Fibroblast of skin of scalp (primary cell): ENCODE measurements at regions not wholly inside any gene's neighbourhood (a gene's known extent, or its start where the extent isn't known, plus 50 kb on each side); places are given as distances from the start of the nearest gene placed in this dataset.

Experiments used
- DNase-seq: peaks from one replicate; pipeline ENCODE4 v3.0.0-alpha.2; 2013

- peak; percentile 79 for DNase-seq
These were observed 100.7 kb upstream of the FAM9C start for GRCh38 chrX:13144927-13145655.

- no peak for DNase-seq
These were observed 98.5 kb upstream of the FAM9C start for GRCh38 chrX:13142891-13143290.

- DNase-seq = no peak
These were observed 95.6 kb upstream of the FAM9C start for GRCh38 chrX:13140007-13140406.

GRCh38 chrX:13131396-13132137 is 87.1 kb upstream of the FAM9C start:
- DNase-seq = no peak

- no peak for DNase-seq
These were observed 86.4 kb upstream of the FAM9C start for GRCh38 chrX:13130816-13131215.

- peak; percentile 35 for DNase-seq
These were observed 83.7 kb upstream of the FAM9C start for GRCh38 chrX:13128104-13128503.

- DNase-seq = no peak
These were observed 82.4 kb upstream of the FAM9C start for GRCh38 chrX:13126775-13127174.

- DNase-seq = no peak
These were observed 80.8 kb upstream of the FAM9C start for GRCh38 chrX:13125188-13125587.

GRCh38 chrX:13123857-13124345 is 79.5 kb upstream of the FAM9C start:
- peak; percentile 78 for DNase-seq

- no peak for DNase-seq
These were observed 78.9 kb upstream of the FAM9C start for GRCh38 chrX:13123247-13123856.

- DNase-seq = no peak
These were observed 76.7 kb upstream of the FAM9C start for GRCh38 chrX:13121020-13121555.

- DNase-seq = peak; percentile 31
These were observed 75.6 kb upstream of the FAM9C start for GRCh38 chrX:13120017-13120416.

GRCh38 chrX:13119386-13119785 is 75.0 kb upstream of the FAM9C start:
- DNase-seq = no peak

- no peak for DNase-seq
These were observed 70.9 kb upstream of the FAM9C start for GRCh38 chrX:13115146-13115855.

- no peak for DNase-seq
These were observed 68.1 kb upstream of the FAM9C start for GRCh38 chrX:13112499-13112898.

GRCh38 chrX:13110433-13111324 is 66.3 kb upstream of the FAM9C start:
- peak; percentile 82 for DNase-seq

- no peak for DNase-seq
These were observed 65.4 kb upstream of the FAM9C start for GRCh38 chrX:13109817-13110216.

- DNase-seq = no peak
These were observed 59.5 kb upstream of the FAM9C start for GRCh38 chrX:13103914-13104274.

- no peak for DNase-seq
These were observed 58.9 kb upstream of the FAM9C start for GRCh38 chrX:13103188-13103913.

GRCh38 chrX:13102636-13103035 is 58.2 kb upstream of the FAM9C start:
- peak; percentile 39 for DNase-seq
